ENCODE measurements at regions not wholly inside any gene's neighbourhood (a gene's known extent, or its start where the extent isn't known, plus 50 kb on each side); places are given as distances from the start of the nearest gene placed in this dataset.
A peak's percentile ranks its signal among the peaks of the same experiment; 100 is the strongest.
"Not testable (repeated sequence)": the region's sequence is repeated elsewhere in the genome, so short reads cannot be mapped to it uniquely, and the experiment has no call there.

- no peak for DNase-seq (ENCODE audit: low read depth)
Measured at GRCh38 chr5:5883146-5883545, 460.7 kb downstream of the ICE1 start.

DNA sequence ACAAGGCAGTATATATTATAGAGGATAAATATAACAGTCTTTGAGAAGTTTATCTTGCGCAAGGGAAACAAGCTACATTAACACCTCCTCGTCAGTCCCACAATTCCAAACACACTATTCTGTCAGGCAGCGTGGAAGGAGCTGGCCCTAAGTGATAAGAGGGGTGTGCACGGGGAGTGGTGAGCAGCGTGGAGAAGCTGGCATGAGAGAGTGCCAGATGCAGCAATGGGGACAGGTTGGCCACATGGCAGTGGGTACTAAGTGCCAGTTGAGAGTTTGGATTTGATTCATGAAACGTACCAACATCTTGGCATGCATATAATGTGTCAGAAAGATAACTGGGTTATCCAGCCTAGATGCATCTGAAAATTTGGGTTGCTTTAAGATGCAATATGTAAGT, 460.2 kb downstream of the ICE1 start:
- no peak for DNase-seq (ENCODE audit: low read depth)

- no peak for DNase-seq (ENCODE audit: low read depth)
Measured at GRCh38 chr5:5881294-5881693, 458.8 kb downstream of the ICE1 start.

DNA sequence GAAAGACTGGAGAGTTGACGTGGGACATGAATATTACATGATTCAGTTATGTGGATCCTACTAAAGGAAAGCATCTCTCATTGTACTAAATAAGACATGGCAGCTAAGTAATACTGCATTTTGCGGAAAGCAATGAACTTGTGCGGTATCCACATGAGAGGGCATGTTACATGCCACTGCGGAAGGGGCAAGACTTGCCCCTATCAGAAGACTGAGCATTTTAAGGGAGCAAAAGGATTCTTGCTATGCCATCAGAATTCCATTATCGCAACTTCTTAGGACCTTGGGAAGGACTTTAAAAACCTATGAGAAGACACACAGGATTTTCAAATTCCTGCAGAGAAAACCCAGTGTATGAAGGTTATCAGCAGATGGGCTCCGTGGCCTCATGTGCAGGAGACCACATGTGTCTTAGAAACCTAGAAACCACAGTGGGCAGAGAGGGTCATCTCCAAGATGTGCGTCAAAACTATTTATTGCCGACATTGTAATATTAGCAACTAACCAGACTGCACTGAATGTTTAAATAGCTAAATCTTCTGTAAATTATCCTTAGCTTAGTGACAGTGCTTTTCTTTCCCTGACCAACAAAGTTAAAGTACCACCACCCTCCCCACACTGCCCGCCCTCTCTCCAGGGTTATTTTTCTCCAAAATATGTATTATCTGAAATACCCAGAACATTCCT, 457.7 kb downstream of the ICE1 start:
- DNase-seq (ENCODE audit: low read depth) = no peak

DNA sequence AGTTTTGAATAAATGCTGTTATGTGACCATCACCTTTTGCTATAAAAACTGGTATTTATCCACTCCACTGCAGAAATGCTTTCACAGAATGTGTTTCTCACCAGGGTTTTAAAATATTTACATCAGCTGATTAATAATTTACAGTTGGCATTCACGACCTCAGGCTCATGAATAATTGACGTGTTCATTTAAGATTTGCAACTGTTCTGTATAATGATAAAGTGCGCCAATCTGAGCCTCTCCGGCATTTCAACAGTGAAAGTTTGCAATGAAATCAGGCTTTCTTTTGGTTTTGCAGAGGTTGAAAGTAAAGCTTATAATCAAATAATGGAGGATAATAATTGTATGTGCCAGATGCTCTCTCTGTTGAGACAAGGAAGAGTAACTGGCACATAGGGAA, 434.9 kb downstream of the ICE1 start:
- no peak for DNase-seq (ENCODE audit: low read depth)

GRCh38 chr5:5854087-5854486, 431.6 kb downstream of the ICE1 start:
- DNase-seq (ENCODE audit: low read depth) = no peak

DNA sequence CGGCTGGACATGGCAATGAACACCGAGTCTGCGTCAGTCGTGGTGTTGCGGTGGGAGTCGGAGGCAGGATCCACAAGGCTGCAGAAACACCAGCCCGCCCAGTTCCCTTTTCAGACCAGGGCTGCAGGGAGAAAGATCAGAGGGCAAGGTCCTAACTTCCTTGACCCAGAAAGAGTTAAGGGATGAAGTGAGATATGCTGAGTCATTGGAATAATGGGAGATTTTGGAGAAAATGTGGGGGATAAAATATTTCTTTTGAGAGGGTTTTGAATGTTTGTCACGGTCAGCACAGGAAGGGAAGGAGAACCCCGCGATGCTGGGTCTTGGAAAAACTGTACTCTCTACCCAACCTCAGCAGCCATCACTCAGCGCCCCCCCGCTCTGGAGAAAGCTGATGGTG, 416.0 kb downstream of the ICE1 start:
- no peak for DNase-seq (ENCODE audit: low read depth)

DNA sequence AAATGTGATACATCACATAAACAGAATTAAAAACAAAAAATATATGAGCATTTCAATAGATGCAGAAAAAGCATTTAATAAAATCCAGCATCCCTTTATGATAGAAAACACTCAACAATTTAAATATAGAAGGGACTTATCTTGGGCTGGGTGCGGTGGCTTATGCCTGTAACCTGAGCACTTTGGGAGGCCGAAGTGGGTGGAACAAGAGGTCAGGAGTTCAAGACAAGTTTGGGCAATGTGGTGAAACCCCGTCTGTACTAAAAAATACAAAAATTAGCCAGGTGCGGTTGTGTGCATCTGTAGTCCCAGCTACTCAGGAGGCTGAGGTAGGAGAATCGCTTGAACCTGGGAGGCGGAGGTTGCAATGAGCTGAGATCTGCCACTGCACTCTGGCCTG, 409.1 kb downstream of the ICE1 start:
- DNase-seq (ENCODE audit: low read depth) = not testable (repeated sequence)

DNA sequence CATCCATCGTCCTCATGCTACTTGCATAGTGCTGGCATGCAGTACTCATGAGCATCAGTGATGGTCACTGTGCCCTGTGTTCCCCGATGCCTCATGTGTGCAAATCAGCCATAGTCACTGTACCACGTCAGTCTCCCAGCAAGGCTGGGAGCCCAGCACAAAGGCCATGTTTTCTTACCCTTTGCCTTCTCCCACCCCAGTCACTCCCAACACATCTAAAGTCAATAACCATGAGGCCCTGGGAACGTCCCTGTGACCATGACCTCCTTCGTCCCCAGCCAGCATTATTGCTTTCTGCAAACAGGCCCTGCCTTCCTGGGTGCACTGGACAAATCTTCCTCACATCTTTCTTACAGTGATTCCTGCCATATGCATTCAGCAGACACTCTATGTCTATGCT, 406.1 kb downstream of the ICE1 start:
- no peak for DNase-seq (ENCODE audit: low read depth)

DNA sequence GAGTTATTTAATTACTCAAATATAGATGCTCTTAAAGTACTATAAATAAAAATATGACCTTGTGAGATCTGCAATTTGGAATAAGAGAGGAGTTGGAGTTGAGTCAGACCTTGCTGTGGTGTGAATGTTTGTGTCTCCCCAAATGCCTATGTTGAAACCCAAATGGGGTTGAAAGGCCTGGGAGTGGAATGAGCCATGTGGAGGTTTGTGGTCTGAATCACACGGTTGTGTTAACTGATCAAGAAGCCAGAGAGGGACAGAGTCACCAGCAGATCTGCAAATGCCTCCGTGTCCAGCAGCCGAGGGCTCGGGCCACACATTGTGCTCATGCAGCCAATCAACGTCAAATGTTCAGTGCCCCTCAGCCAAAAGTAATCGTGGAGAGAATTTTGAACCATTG, 404.4 kb downstream of the ICE1 start:
- DNase-seq (ENCODE audit: low read depth) = peak; percentile 15

DNA sequence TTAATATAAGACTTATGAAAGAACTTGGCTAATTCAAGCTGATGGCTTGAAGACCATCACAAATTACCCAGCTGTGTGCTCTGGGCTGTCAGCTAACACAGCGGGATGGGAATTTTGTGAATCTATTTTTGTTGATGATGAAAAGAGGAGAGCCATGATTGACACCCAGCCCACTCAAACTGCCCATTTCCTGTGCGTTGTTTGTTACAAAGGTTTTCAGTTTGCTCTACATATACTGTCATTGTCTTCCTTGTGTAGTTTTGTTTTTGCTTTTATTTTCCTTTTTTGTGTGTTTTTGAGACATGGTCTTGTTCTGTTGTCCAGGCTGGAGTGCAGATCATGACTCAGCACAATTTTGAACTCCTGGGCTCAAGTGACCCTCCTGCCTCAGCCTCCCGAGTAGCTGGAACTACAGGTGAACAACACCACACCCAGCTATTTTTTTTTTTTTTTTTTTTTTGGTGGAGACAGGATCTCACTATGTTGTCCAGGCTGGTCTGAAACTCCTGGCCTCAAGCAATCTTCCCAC, 400.3 kb downstream of the ICE1 start:
- DNase-seq (ENCODE audit: low read depth) = no peak

DNA sequence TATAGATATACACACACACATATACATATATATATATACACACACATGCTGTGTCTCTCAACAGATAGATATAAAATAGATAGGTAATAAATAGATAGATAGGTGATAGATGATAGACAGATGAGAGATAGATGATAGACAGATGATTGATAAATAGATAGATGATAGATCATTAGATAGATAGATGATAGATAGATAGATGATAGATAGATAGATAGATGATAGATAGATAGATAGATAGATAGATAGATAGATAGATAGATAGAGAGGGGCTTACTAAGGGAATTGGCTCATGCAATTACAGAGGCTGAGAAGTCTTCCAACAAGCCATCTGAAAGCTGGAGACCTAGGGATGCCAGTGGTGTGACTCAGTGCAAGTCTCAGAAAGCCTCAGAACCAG, 394.5 kb downstream of the ICE1 start:
- DNase-seq (ENCODE audit: low read depth) = no peak

- no peak for DNase-seq (ENCODE audit: low read depth)
Measured at GRCh38 chr5:5813441-5813840, 391.0 kb downstream of the ICE1 start.

DNA sequence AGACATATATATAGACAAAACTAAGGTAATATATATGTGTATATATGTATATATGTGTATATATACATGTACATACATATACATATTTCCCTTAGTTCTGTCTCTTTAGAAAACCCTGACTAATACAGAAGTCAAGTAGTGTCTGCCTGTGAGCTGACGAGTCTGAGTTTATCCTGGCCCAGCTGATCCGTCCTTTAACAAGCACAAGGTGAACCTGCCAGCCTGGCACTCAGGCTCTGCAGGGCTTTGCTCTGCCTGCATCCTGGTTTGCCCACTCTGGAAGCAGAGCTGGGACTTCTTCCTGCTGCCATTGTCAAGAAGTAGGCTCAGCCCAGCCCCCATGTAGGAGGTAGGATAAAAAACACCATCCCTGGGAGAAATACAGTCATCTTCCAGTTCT, 388.0 kb downstream of the ICE1 start:
- DNase-seq (ENCODE audit: low read depth) = no peak

DNA sequence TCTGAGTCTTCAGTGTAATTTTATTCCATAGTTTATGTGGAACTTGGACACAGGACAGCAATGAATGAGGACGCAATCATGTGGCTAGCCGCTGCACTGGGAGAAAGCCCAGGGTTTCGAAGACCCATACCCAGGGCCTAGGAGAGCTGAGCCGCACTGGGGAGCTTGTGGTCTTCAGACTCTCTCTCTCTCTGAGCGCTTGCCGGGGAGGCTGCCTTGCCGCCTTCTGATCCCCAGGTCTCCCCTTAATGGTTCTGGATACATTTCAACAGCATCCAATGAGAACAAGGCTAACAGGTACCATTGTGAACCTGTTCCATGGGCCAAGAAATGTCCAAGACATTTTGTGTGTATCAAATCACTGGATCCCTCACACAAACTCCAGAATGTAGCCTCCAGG, 383.4 kb downstream of the ICE1 start:
- no peak for DNase-seq (ENCODE audit: low read depth)

DNA sequence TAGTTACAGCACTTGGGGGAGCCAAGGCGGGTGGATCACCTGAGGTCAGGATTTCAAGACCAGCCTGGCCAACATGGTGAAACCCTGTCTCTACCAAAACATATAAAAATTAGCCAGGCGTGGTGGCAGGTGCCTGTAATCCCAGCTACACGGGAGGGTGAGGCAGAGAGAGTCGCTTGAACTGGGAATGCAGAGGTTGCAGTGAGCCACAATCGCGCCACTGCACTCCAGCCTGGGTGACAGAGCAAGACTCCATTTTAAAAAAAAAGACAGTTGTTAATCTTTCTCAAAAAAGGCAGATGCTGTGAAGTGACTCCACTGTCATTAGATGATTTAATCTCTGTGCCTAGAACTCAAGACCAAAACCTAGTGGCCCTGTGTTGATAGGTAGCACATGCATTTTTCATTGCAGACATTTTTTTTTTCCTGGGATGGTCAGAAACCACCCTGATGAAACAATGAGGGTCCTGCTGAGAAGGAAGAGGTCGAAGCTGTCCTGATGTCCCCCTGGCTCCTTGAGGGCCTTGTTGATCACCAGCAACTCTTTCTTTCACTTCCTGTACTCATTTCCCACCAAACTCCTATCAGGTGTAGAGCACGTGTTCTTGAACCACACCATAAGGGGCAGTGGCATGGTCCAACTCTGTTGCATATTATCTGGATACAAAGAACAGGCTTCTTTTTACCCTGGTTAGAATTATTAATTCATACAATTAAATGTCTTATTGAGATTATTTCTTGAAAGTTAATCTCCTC, 382.2 kb downstream of the ICE1 start:
- no peak for DNase-seq (ENCODE audit: low read depth)

- no peak for DNase-seq (ENCODE audit: low read depth)
Measured at GRCh38 chr5:5800801-5801761, 378.6 kb downstream of the ICE1 start.

GRCh38 chr5:5799826-5800225, 377.3 kb downstream of the ICE1 start:
- DNase-seq (ENCODE audit: low read depth) = no peak

- no peak for DNase-seq (ENCODE audit: low read depth)
Measured at GRCh38 chr5:5799229-5799628, 376.8 kb downstream of the ICE1 start.

DNA sequence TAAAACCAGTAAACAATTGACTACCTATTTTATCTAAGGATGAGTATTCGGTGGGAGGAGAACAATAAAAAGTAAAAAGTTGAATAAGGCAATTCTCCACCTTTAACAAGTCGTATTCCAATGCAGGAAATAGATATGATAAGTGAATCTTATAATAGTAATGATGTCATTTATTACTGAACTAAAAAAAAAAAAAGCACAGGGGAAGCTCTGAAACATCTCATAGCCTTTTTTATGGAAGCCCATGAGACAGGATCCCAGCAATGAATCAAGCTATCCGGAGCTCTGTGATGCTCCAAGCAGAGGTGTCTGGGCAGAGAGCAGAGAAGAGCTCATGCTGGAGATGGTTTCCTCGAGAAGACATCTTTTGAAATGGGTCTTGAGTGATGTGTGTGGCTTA, 376.0 kb downstream of the ICE1 start:
- no peak for DNase-seq (ENCODE audit: low read depth)

- DNase-seq (ENCODE audit: low read depth) = no peak
Measured at GRCh38 chr5:5798041-5798440, 375.6 kb downstream of the ICE1 start.

DNA sequence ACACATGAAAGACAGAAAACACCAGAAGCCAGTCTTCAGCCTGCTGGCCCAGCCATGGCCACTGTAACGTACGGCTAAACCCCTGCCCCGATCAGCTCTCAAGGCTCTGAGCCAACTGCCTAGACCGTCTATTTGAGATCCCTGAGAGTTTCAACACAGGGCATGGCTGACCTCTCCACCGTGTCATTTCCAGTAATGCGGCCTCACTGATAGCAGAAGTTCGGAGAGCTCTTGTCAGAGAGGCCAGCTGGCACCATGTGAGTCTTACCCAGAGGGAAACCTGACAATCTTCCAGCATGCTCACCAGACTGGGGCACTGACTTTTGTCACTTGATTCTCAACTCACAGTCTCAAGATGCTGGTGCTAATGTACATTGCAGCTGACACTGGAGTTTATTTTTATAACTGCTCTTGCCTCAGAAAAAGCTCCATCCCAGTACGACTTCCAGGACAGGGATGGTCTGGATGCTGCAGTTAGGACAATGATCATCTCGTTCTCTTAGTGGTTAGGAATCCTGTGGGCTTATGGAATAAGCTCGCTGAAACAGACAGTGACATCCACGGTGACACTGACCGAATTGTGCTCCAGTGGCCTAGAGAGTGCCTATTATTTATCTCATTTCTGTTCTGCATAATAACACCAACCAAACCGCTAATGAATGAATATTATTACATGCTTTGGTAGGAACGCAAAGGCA, 372.7 kb downstream of the ICE1 start:
- no peak for DNase-seq (ENCODE audit: low read depth)

All from iris pigment epithelial cell (primary cell).